GM10847 (cell line): ENCODE measurements at regions not wholly inside any gene's neighbourhood (a gene's known extent, or its start where the extent isn't known, plus 50 kb on each side); places are given as distances from the start of the nearest gene placed in this dataset.

ENCODE experiments used
- POLR2A ChIP-seq: IDR thresholded peaks from 2 replicates; pipeline ENCODE4 v1.6.1; 2011; ENCODE audit not compliant: insufficient read length; ENCODE audit errors: extremely low read depth

DNA sequence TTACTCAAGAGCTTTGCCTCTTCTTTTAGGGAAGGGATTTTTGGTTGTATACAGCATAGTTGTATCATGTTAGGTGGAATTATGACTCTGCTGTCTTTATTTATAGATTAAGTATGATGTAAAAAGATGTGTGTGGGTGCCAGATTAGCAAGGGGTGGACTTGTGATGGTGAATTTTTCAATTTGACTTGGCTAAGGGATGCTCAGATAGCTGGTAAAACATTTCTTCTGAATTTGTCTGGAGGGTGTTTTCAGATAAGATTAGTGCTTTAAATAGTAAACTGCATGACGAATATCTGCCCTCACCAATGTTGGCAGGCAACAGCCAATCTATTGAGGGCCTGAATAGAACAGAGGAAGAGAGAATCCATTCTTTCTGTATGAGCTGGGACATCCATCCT, 173.3 kb upstream of the TNFAIP3 start:
- TF ChIP-seq POLR2A: no peak

- TF ChIP-seq POLR2A: no peak
Observed at GRCh38 chr6:137696765-137697164, 170.3 kb upstream of the TNFAIP3 start.

DNA sequence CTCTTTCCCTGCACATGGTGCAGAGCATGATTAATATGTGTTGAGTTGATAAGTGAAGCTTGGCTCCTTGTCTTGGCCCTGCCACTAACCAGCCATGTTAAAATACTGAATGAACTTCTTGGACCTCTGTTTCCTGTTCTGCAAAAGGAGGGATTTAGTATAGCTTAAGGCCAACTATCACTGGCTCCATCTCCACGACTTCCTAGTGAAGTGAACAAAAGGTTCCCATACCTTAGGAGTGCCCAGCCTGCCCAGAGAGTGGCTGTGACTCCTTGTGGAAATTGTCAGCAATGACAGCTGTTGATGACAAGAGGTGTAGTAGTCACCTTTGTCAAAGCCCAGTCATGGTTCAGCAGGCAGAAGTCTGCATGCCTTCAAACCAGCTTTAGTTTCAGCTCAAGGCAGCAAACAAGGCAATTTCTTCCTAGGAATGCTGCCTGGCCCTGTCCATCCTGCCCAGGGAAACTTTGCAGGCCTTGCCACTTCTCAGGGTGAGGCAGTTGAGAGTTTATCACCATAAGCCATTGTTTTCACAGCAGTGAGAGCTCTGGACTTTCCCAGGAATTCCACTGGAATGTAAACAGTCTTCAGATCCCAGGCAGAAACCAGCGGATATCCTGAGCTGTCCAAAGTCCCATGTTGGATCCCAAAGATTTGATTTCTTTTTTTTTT, 169.7 kb upstream of the TNFAIP3 start:
- TF ChIP-seq POLR2A: no peak

GRCh38 chr6:137698636-137699030, 168.4 kb upstream of the TNFAIP3 start:
- no peak for TF ChIP-seq POLR2A

DNA sequence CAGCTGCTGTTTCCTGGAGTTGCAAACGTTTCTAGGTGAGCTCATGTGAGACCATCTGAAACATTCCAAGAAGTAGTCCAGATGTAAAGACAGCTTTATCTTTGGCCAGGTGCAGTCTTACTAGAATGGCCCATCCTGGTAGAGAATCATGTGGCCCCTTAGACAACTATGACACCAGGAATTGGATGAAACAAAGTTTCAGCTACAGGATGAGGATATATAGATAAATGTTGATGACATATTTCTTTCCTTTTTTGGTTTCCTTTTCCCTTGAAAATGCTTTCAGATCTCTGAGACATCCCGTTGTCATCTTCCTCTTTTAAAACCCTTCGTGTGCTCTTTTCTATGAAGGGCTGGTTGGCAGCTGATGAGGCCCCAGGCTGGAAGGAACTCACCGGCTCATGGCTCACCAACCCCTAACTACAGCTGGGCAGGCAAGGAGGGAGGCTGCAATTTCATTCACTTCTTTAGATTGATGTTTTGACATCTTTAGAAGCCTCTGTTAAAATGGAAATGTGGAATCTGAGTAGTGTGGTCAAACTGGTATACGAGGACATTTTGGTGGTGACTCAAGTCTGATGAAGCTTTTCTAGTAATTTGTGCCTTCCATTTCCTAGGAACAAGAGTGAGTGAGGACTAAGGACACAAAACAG, 167.9 kb upstream of the TNFAIP3 start:
- no peak for TF ChIP-seq POLR2A

GRCh38 chr6:137700161-137700560, 166.9 kb upstream of the TNFAIP3 start:
- TF ChIP-seq POLR2A: no peak

- TF ChIP-seq POLR2A: no peak
Observed at GRCh38 chr6:137700751-137701477, 166.1 kb upstream of the TNFAIP3 start.

- no peak for TF ChIP-seq POLR2A
Observed at GRCh38 chr6:137701942-137702341, 165.1 kb upstream of the TNFAIP3 start.

DNA sequence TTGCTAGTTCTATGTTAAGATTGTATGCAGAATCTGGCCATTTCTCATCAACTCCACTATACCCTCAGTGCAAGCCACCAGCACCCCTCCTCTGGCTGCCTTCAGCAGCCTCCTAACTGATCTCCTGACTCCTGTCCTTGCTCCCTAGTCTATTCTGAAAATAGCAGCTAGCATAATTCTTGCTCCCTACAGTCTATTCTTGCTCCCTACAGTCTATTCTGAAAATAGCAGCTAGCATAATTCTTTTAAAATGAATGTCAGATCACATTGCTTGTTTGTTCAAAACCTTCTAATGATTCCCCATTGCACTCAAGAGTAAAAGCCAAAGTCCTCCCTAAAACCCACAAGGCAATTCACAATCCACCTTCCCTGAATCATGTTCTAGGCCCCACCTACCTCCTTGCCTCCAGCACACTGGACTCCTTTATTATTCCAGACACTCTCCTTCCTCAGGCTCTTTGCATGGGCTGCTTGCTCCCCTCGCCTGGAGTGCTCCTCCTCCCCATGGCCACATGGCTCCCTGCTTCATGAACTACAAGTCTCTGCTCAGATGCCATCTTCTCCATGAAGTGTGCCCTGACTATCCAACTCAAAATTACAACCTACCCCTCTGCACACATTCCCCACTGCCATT, 164.2 kb upstream of the TNFAIP3 start:
- no peak for TF ChIP-seq POLR2A

DNA sequence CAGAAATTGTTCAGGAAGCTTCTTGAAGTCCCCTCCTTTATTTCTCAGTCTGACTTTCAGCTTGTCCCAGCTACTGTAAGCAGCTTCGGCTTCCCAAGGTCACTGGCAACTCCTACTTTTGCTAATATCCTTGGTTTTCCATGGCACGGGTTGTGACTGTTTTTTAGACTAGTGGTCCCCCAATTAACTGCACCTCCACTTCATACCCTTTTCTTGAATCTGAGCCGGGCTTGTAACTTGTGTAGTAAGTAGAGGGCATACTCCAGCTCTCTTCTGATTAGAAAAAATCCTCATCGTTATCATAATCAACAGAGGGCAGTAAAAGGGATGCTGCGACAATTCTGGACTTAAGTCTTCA, 162.3 kb upstream of the TNFAIP3 start:
- no peak for TF ChIP-seq POLR2A

GRCh38 chr6:137705160-137706082, 161.6 kb upstream of the TNFAIP3 start:
- no peak for TF ChIP-seq POLR2A

DNA sequence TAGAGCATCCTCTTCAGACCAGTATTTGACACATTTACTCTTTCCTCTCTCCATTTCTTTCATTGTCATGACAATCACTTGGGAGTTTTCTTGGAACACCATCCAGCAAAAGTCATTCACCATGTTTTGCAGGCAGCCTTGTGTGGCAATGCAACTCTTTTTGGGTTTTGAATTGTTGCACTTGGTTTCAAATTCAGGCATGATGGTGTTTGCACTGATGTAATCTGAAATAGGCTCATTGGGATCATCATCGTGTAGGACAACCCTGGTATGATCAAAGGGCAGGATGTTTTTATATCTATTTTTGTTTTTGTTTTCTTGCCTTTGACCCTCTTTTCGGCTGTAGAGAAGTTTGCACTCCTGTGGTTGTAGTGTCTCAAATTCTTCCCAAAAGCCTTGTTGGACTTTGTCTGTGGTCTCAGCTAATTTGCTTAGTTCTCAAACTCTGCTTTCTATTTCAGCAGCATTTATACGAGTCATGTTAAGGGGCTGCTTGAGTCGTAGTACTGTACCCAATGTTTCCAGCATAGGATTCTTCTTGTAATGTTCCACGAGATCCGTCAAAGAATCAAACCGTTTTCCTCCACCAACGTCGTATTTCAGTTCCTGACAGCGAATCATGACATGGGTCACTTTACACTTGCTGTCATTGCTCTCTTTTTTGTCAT, 160.8 kb upstream of the TNFAIP3 start:
- TF ChIP-seq POLR2A: no peak

GRCh38 chr6:137707038-137707589, 159.9 kb upstream of the TNFAIP3 start:
- TF ChIP-seq POLR2A: no peak
